Mucosa of rectum (tissue), 2 donors: ENCODE measurements at regions not wholly inside any gene's neighbourhood (a gene's known extent, or its start where the extent isn't known, plus 50 kb on each side); places are given as distances from the start of the nearest gene placed in this dataset.
"Not testable (repeated sequence)": the region's sequence is repeated elsewhere in the genome, so short reads cannot be mapped to it uniquely, and the experiment has no call there.

Experiments used
- H3K27ac ChIP-seq, 2 donors: one replicate each; pipeline ENCODE4 v1.7.0; 2013; ENCODE audit warnings: inconsistent platforms in 2 of 2, low read depth in 2 of 2, low read length in 2 of 2
- H3K27me3 ChIP-seq, 2 donors: one replicate each; pipeline ENCODE4 v1.7.0; 2013; ENCODE audit warnings: low read length in 2 of 2; ENCODE audit not compliant: control insufficient read depth in 2 of 2, insufficient read depth in 2 of 2
- H3K36me3 ChIP-seq, 2 donors: one replicate each; pipeline ENCODE4 v1.7.0; 2013; ENCODE audit warnings: low read length in 2 of 2; ENCODE audit not compliant: control insufficient read depth in 2 of 2, insufficient read depth in 2 of 2
- H3K4me1 ChIP-seq, 2 donors: one replicate each; pipeline ENCODE4 v1.7.0; 2013; ENCODE audit warnings: low read length in 2 of 2, mild to moderate bottlenecking in 1 of 2; ENCODE audit not compliant: control insufficient read depth in 2 of 2, insufficient read depth in 2 of 2
- H3K4me3 ChIP-seq, 2 donors: one replicate each; pipeline ENCODE4 v1.7.0; 2013; ENCODE audit warnings: low read length in 2 of 2
- H3K9ac ChIP-seq, 2 donors: one replicate each; pipeline ENCODE4 v1.7.0; 2013; ENCODE audit warnings: low read length in 2 of 2, low read depth in 1 of 2, mild to moderate bottlenecking in 1 of 2
- H3K9me3 ChIP-seq, 2 donors: one replicate each; pipeline ENCODE4 v1.7.0; 2013; ENCODE audit warnings: low read length in 2 of 2; ENCODE audit not compliant: control insufficient read depth in 2 of 2
- donor health status: healthy.
- donor health status: Normal muscosa, but diverticular disease.

GRCh38 chr1:187985897-187986654 is 1157.3 kb downstream of the PLA2G4A start:
- no peak overlapping the region for H3K9ac ChIP-seq
- no peaks in the 10 kb centered on the region for H3K9me3 ChIP-seq
- H3K27me3 ChIP-seq = no peaks in the 10 kb centered on the region
- no peaks in the 10 kb centered on the region for H3K4me1 ChIP-seq
- H3K27ac ChIP-seq = no peak overlapping the region
- H3K36me3 ChIP-seq = no peaks in the 10 kb centered on the region
- H3K4me3 ChIP-seq = no peak overlapping the region

GRCh38 chr1:187987236-187987776 is 1158.6 kb downstream of the PLA2G4A start:
- Histone ChIP-seq H3K36me3 (no peaks in the 10 kb centered on the region), H3K27ac (no peak overlapping the region), H3K27me3 (no peaks in the 10 kb centered on the region), H3K4me1 (no peaks in the 10 kb centered on the region), H3K9ac (no peak overlapping the region), H3K4me3 (no peak overlapping the region), H3K9me3 (no peaks in the 10 kb centered on the region)

GRCh38 chr1:187991944-187992343 is 1163.2 kb downstream of the PLA2G4A start:
- Histone ChIP-seq H3K36me3 (no peaks in the 10 kb centered on the region), H3K4me3 (no peak overlapping the region), H3K27ac (no peak overlapping the region), H3K9me3 (no peaks in the 10 kb centered on the region), H3K27me3 (no peaks in the 10 kb centered on the region), H3K4me1 (no peaks in the 10 kb centered on the region), H3K9ac (no peak overlapping the region)

GRCh38 chr1:187996780-187997179 is 1168.0 kb downstream of the PLA2G4A start:
- H3K27ac ChIP-seq = no peak overlapping the region
- no peak overlapping the region for H3K9ac ChIP-seq
- no peak overlapping the region for H3K4me3 ChIP-seq

GRCh38 chr1:187999973-188000372 is 1171.2 kb downstream of the PLA2G4A start:
- H3K27me3 ChIP-seq = no peaks in the 10 kb centered on the region
- no peaks in the 10 kb centered on the region for H3K36me3 ChIP-seq
- no peak overlapping the region for H3K27ac ChIP-seq

More at GRCh38 chr1:187996780-187997179, 1168.0 kb downstream of the PLA2G4A start:
- H3K27me3 ChIP-seq = no peaks in the 10 kb centered on the region
- no peaks in the 10 kb centered on the region for H3K36me3 ChIP-seq
- H3K4me1 ChIP-seq = no peaks in the 10 kb centered on the region
- no peaks in the 10 kb centered on the region for H3K9me3 ChIP-seq

GRCh38 chr1:188003687-188004086 is 1174.9 kb downstream of the PLA2G4A start:
- H3K27me3 ChIP-seq, H3K9ac ChIP-seq, H3K4me3 ChIP-seq, H3K36me3 ChIP-seq, H3K9me3 ChIP-seq, H3K4me1 ChIP-seq, H3K27ac ChIP-seq: not testable (repeated sequence)

More at GRCh38 chr1:187999973-188000372, 1171.2 kb downstream of the PLA2G4A start:
- H3K9me3 ChIP-seq = no peaks in the 10 kb centered on the region
- H3K9ac ChIP-seq = no peak overlapping the region
- H3K4me3 ChIP-seq = no peak overlapping the region
- no peaks in the 10 kb centered on the region for H3K4me1 ChIP-seq

- H3K36me3 ChIP-seq = no peaks in the 10 kb centered on the region
- H3K4me1 ChIP-seq = no peaks in the 10 kb centered on the region
- no peak overlapping the region for H3K4me3 ChIP-seq
- no peaks in the 10 kb centered on the region for H3K9me3 ChIP-seq
- H3K9ac ChIP-seq = no peak overlapping the region
- no peaks in the 10 kb centered on the region for H3K27me3 ChIP-seq
- H3K27ac ChIP-seq = no peak overlapping the region
These were observed 1176.1 kb downstream of the PLA2G4A start for GRCh38 chr1:188004849-188005248.

- Histone ChIP-seq H3K27me3 (no peaks in the 10 kb centered on the region), H3K27ac (no peak overlapping the region)
These were observed 1177.6 kb downstream of the PLA2G4A start for GRCh38 chr1:188006354-188006753.

GRCh38 chr1:188013222-188013849 is 1184.6 kb downstream of the PLA2G4A start:
- H3K27ac ChIP-seq, H3K9ac ChIP-seq, H3K4me1 ChIP-seq: not testable (repeated sequence)

More at GRCh38 chr1:188006354-188006753, 1177.6 kb downstream of the PLA2G4A start:
- H3K4me1 ChIP-seq = no peaks in the 10 kb centered on the region
- H3K4me3 ChIP-seq = no peak overlapping the region
- H3K9ac ChIP-seq = no peak overlapping the region
- H3K36me3 ChIP-seq = no peaks in the 10 kb centered on the region
- H3K9me3 ChIP-seq = no peaks in the 10 kb centered on the region

GRCh38 chr1:188017921-188018320 is 1189.2 kb downstream of the PLA2G4A start:
- Histone ChIP-seq H3K27ac (no peak overlapping the region), H3K9me3 (peaks cover 0 to 3% of the 10 kb centered on the region in 2 donors), H3K36me3 (no peaks in the 10 kb centered on the region), H3K27me3 (no peaks in the 10 kb centered on the region), H3K9ac (no peak overlapping the region), H3K4me1 (no peaks in the 10 kb centered on the region), H3K4me3 (no peak overlapping the region)

More at GRCh38 chr1:188013222-188013849, 1184.6 kb downstream of the PLA2G4A start:
- not testable (repeated sequence) for H3K4me3 ChIP-seq, H3K9me3 ChIP-seq, H3K36me3 ChIP-seq, H3K27me3 ChIP-seq
